BE2C (cell line): ENCODE measurements at regions not wholly inside any gene's neighbourhood (a gene's known extent, or its start where the extent isn't known, plus 50 kb on each side); places are given as distances from the start of the nearest gene placed in this dataset.
"Not testable (repeated sequence)": the region's sequence is repeated elsewhere in the genome, so short reads cannot be mapped to it uniquely, and the experiment has no call there.

Experiments used
- DNase-seq: peaks from one replicate; pipeline ENCODE4 v3.0.0-alpha.2; 2020
- H3K27me3 ChIP-seq: fragments of 250-450 bp; sonication (Bioruptor Pico); 2 replicates; pipeline ENCODE4 v1.5.1; 2020; ENCODE audit warnings: mild to moderate bottlenecking
- H3K36me3 ChIP-seq: fragments of 250-450 bp; sonication (Bioruptor Pico); 2 replicates; pipeline ENCODE4 v1.5.1; 2020; ENCODE audit warnings: mild to moderate bottlenecking
- H3K4me1 ChIP-seq: fragments of 250-450 bp; sonication (Bioruptor Pico); 2 replicates; pipeline ENCODE4 v1.5.1; 2020
- H3K4me3 ChIP-seq: 2 replicates; pipeline ENCODE4 v1.5.1; 2011; ENCODE audit warnings: low read depth, low read length
- H3K9me3 ChIP-seq: fragments of 250-450 bp; sonication (Bioruptor Pico); 2 replicates; pipeline ENCODE4 v1.5.1; 2020
- TF ChIP-seq, protein P1 (sequence below): IDR thresholded peaks from 2 replicates; pipeline ENCODE4 v1.5.1; 2012; ENCODE audit warnings: mild to moderate bottlenecking, low read depth, low read length

- H3K27me3 ChIP-seq: no peaks in the 10 kb centered on the region
- TF ChIP-seq, protein P1, sequence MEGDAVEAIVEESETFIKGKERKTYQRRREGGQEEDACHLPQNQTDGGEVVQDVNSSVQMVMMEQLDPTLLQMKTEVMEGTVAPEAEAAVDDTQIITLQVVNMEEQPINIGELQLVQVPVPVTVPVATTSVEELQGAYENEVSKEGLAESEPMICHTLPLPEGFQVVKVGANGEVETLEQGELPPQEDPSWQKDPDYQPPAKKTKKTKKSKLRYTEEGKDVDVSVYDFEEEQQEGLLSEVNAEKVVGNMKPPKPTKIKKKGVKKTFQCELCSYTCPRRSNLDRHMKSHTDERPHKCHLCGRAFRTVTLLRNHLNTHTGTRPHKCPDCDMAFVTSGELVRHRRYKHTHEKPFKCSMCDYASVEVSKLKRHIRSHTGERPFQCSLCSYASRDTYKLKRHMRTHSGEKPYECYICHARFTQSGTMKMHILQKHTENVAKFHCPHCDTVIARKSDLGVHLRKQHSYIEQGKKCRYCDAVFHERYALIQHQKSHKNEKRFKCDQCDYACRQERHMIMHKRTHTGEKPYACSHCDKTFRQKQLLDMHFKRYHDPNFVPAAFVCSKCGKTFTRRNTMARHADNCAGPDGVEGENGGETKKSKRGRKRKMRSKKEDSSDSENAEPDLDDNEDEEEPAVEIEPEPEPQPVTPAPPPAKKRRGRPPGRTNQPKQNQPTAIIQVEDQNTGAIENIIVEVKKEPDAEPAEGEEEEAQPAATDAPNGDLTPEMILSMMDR: no peak
- no peak overlapping the region for H3K4me3 ChIP-seq
- H3K36me3 ChIP-seq: no peaks in the 10 kb centered on the region
- H3K4me1 ChIP-seq: no peaks in the 10 kb centered on the region
- no peaks in the 10 kb centered on the region; the same call in 1 of the 2 replicates for H3K9me3 ChIP-seq
- DNase-seq: no peak
Observed at GRCh38 chr4:117014236-117014635, 71.1 kb downstream of the TRAM1L1 start.

GRCh38 chr4:117010671-117011070 lies 74.7 kb downstream of the TRAM1L1 start:
- H3K27me3 ChIP-seq: no peaks in the 10 kb centered on the region
- H3K4me3 ChIP-seq: no peak overlapping the region
- H3K4me1 ChIP-seq: no peaks in the 10 kb centered on the region
- TF ChIP-seq, protein P1: no peak
- H3K36me3 ChIP-seq: no peaks in the 10 kb centered on the region
- DNase-seq: no peak
- no peaks in the 10 kb centered on the region; the same call in 1 of the 2 replicates for H3K9me3 ChIP-seq

- Histone ChIP-seq H3K27me3 (no peaks in the 10 kb centered on the region), H3K4me3 (0 out of 2 replicates have a peak overlapping the region, but pooled peaks have one; percentile 10), H3K4me1 (peaks cover 7% of the 10 kb centered on the region; the same call in 1 of the 2 replicates), H3K9me3 (no peaks in the 10 kb centered on the region), H3K36me3 (no peaks in the 10 kb centered on the region)
- DNase-seq: peak; percentile 57
- TF ChIP-seq, protein P1: no peak
Observed at GRCh38 chr4:117001077-117001476, 84.3 kb downstream of the TRAM1L1 start.

DNA sequence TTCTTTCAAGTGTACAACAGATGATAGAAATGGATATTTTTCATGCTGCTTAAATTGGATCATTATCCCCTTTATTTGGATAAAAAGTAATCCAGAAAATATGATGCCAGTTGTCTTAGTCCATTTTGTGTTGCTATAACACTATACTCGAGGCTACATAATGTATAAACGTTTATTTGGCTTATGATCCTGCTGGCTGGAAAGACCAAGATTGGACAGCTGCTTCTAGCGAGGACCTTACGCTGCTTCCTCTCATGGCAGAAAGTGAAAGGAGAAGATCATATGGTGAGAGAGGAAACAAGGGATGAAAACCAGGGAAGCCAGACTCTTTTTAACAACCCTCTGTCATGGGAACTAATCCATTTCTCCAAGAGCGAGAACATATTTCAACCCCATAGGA lies 102.7 kb downstream of the TRAM1L1 start:
- no peak overlapping the region for H3K4me3 ChIP-seq
- H3K4me1 ChIP-seq: no peaks in the 10 kb centered on the region
- no peaks in the 10 kb centered on the region for H3K9me3 ChIP-seq
- no peak for DNase-seq
- no peaks in the 10 kb centered on the region for H3K36me3 ChIP-seq
- H3K27me3 ChIP-seq: no peaks in the 10 kb centered on the region
- TF ChIP-seq, protein P1: no peak

DNA sequence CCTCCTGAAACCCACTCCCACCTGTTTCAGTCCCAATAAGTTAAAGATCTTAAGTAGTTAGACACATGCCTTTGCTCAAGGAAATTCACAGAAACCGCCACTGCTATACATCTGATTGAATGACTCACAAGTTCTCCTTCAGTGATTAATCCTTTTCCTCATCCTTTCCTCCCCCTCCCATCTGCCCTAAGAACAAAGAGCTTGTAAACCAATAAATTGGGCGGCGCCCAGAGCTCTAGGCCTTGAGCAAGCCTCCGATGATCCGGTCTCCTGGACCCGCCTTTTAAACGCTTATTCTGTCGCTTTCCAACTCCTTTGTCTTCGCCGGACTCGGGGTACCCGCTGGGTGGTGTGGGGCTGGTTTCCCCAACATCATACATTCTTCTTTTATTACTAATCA lies 104.9 kb downstream of the TRAM1L1 start:
- DNase-seq, H3K4me3 ChIP-seq, H3K27me3 ChIP-seq, H3K36me3 ChIP-seq, H3K4me1 ChIP-seq, H3K9me3 ChIP-seq: not testable (repeated sequence)

DNA sequence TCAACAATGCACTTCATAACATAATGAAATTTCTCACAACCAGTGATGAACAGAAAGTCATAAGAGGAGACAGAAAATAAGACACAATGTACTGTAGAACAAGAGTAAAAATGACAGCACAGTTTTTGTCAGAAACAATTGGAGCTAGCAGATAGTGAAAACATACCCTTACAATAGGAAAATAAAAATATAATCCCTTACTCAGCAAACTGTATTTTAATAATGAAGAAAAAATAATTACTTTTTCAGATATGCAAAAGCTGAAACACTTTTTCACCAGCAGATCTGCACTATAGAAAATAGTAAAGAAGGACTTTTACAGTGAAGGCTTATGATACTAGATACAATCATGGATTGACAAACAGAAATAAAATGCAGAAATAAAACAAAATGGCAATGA lies 126.3 kb downstream of the TRAM1L1 start:
- Histone ChIP-seq H3K36me3 (no peaks in the 10 kb centered on the region), H3K9me3 (no peaks in the 10 kb centered on the region), H3K27me3 (no peaks in the 10 kb centered on the region), H3K4me1 (peaks cover 10% of the 10 kb centered on the region), H3K4me3 (no peak overlapping the region)
- no peak for DNase-seq
- TF ChIP-seq, protein P1: no peak

DNA sequence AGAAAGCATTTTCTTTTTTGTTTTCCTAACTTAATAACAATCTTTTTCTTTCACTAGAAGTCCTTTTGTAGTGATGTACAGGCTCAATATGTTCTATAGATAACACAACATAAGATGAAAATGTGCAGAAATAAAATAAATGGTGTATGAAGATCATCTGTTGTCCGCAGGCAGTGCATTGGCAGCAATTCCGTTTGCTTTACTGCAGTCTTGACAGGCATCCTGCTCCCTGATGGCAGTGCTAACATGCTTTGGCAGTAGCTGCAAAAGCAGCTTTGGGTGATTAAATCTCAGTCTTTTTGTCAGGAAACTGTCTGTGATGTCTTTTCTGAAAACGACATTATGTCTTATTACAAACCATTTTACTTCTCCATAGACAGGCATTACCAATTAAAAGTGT lies 131.4 kb downstream of the TRAM1L1 start:
- Histone ChIP-seq H3K27me3 (no peaks in the 10 kb centered on the region), H3K4me3 (peak overlapping the region; percentile 21; the same call in 1 of the 2 replicates), H3K36me3 (no peaks in the 10 kb centered on the region), H3K9me3 (no peaks in the 10 kb centered on the region), H3K4me1 (peaks cover 17% of the 10 kb centered on the region)
- TF ChIP-seq, protein P1: no peak
- DNase-seq: peak; percentile 64
